ENCODE measurements at regions not wholly inside any gene's neighbourhood (a gene's known extent, or its start where the extent isn't known, plus 50 kb on each side); places are given as distances from the start of the nearest gene placed in this dataset.

DNA sequence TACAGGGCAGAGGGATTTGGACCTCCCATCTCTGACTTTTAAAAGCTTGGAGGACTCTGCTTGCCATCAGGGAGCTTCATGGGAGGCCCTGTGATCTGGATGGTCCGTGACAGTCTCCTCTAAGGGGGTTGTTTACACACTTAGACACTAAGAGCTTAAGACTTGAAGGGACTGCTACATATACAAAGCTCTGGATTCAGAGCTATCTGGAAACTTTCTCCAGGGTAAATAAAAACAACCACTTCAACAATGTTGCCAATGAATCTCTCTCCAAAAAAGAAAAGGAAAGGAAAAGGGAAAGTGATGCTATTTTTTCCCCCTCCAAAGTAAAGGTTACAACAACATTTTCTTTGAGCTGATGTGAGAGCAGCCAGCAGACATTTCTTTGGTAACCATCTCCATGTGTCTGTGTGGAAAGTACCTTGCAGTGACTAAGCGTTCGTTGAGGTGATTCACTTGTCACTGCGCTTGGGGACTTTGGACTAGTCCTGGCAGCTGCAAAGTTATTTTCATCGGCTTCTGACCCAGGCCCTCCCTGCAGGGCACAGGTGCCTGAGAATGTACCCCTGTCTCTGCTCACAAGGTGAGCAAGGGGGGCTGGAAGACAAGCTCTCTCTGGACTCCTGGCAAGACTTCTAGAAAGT is 262.1 kb upstream of the KLF4 start (continued):
- TF ChIP-seq, protein P1, sequence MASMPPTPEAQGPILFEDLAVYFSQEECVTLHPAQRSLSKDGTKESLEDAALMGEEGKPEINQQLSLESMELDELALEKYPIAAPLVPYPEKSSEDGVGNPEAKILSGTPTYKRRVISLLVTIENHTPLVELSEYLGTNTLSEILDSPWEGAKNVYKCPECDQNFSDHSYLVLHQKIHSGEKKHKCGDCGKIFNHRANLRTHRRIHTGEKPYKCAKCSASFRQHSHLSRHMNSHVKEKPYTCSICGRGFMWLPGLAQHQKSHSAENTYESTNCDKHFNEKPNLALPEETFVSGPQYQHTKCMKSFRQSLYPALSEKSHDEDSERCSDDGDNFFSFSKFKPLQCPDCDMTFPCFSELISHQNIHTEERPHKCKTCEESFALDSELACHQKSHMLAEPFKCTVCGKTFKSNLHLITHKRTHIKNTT (CRISPR knock-in tag; IDR thresholded peaks at IDR 0.05), result no peak
- TF ChIP-seq PPARG (CRISPR knock-in tag; conservative IDR thresholded peaks at IDR 0.05), result no peak
- TF ChIP-seq KLF13 (CRISPR knock-in tag; IDR thresholded peaks at IDR 0.05), result no peak
- no peak for TF ChIP-seq ZKSCAN1 (IDR thresholded peaks at IDR 0.05; ENCODE audit: low read length)
- TF ChIP-seq, protein P2, sequence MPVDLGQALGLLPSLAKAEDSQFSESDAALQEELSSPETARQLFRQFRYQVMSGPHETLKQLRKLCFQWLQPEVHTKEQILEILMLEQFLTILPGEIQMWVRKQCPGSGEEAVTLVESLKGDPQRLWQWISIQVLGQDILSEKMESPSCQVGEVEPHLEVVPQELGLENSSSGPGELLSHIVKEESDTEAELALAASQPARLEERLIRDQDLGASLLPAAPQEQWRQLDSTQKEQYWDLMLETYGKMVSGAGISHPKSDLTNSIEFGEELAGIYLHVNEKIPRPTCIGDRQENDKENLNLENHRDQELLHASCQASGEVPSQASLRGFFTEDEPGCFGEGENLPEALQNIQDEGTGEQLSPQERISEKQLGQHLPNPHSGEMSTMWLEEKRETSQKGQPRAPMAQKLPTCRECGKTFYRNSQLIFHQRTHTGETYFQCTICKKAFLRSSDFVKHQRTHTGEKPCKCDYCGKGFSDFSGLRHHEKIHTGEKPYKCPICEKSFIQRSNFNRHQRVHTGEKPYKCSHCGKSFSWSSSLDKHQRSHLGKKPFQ (CRISPR knock-in tag; IDR thresholded peaks at IDR 0.05; ENCODE audit: insufficient replicate concordance), result no peak
- TF ChIP-seq SMARCC2 (IDR thresholded peaks at IDR 0.05), result no peak
- no peak for TF ChIP-seq MEF2D (CRISPR knock-in tag; IDR thresholded peaks at IDR 0.05)
- TF ChIP-seq, protein P3, sequence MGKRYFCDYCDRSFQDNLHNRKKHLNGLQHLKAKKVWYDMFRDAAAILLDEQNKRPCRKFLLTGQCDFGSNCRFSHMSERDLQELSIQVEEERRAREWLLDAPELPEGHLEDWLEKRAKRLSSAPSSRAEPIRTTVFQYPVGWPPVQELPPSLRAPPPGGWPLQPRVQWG (CRISPR knock-in tag; IDR thresholded peaks at IDR 0.05; ENCODE audit: borderline replicate concordance, low read depth), result no peak
- no peak for TF ChIP-seq NBN (conservative IDR thresholded peaks at IDR 0.05)
- TF ChIP-seq, protein P4, sequence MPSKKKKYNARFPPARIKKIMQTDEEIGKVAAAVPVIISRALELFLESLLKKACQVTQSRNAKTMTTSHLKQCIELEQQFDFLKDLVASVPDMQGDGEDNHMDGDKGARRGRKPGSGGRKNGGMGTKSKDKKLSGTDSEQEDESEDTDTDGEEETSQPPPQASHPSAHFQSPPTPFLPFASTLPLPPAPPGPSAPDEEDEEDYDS (CRISPR knock-in tag; IDR thresholded peaks at IDR 0.05), result no peak
- no peak for TF ChIP-seq POLR2AphosphoS2 (IDR thresholded peaks at IDR 0.05; ENCODE audit: low read depth, low read length)
- peak; percentile 94 for TF ChIP-seq FOSL2 (CRISPR knock-in tag; IDR thresholded peaks at IDR 0.05)
- TF ChIP-seq RFX1 (IDR thresholded peaks at IDR 0.05), result no peak
- no peak for TF ChIP-seq ELF3 (CRISPR knock-in tag; IDR thresholded peaks at IDR 0.05)
- TF ChIP-seq KLF16 (CRISPR knock-in tag; IDR thresholded peaks at IDR 0.05), result no peak
- TF ChIP-seq TOPORS (CRISPR knock-in tag; IDR thresholded peaks at IDR 0.05), result no peak
- no peak for TF ChIP-seq ZNF713 (CRISPR knock-in tag; IDR thresholded peaks at IDR 0.05)
- TF ChIP-seq, protein P5, sequence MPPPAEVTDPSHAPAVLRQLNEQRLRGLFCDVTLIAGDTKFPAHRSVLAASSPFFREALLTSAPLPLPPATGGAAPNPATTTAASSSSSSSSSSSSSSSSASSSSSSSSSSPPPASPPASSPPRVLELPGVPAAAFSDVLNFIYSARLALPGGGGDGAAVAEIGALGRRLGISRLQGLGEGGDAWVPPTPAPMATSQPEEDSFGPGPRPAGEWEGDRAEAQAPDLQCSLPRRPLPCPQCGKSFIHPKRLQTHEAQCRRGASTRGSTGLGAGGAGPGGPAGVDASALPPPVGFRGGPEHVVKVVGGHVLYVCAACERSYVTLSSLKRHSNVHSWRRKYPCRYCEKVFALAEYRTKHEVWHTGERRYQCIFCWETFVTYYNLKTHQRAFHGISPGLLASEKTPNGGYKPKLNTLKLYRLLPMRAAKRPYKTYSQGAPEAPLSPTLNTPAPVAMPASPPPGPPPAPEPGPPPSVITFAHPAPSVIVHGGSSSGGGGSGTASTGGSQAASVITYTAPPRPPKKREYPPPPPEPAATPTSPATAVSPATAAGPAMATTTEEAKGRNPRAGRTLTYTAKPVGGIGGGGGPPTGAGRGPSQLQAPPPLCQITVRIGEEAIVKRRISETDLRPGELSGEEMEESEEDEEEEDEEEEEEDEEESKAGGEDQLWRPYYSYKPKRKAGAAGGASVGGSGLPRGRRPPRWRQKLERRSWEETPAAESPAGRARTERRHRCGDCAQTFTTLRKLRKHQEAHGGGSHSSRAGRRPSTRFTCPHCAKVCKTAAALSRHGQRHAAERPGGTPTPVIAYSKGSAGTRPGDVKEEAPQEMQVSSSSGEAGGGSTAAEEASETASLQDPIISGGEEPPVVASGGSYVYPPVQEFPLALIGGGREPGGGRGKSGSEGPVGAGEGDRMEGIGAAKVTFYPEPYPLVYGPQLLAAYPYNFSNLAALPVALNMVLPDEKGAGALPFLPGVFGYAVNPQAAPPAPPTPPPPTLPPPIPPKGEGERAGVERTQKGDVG (CRISPR knock-in tag; IDR thresholded peaks at IDR 0.05; ENCODE audit: borderline replicate concordance), result no peak
- TF ChIP-seq ARNTL (CRISPR knock-in tag; IDR thresholded peaks at IDR 0.05), result no peak
- no peak for TF ChIP-seq ZNF10 (CRISPR knock-in tag; IDR thresholded peaks at IDR 0.05; ENCODE audit: borderline replicate concordance, low read depth)
- TF ChIP-seq NFRKB (IDR thresholded peaks at IDR 0.05), result no peak
- TF ChIP-seq FOXA1 (IDR thresholded peaks at IDR 0.05), result no peak
- TF ChIP-seq FOXA1 (CRISPR knock-in tag; IDR thresholded peaks at IDR 0.05), result no peak
- TF ChIP-seq IRF2 (CRISPR knock-in tag; IDR thresholded peaks at IDR 0.05), result 0 out of 2 replicates have a peak, but pooled peaks have one; percentile 31
- TF ChIP-seq, protein P6, sequence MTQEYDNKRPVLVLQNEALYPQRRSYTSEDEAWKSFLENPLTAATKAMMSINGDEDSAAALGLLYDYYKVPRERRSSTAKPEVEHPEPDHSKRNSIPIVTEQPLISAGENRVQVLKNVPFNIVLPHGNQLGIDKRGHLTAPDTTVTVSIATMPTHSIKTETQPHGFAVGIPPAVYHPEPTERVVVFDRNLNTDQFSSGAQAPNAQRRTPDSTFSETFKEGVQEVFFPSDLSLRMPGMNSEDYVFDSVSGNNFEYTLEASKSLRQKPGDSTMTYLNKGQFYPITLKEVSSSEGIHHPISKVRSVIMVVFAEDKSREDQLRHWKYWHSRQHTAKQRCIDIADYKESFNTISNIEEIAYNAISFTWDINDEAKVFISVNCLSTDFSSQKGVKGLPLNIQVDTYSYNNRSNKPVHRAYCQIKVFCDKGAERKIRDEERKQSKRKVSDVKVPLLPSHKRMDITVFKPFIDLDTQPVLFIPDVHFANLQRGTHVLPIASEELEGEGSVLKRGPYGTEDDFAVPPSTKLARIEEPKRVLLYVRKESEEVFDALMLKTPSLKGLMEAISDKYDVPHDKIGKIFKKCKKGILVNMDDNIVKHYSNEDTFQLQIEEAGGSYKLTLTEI (CRISPR knock-in tag; conservative IDR thresholded peaks at IDR 0.05), result no peak

All from HepG2 (cell line).